Body of pancreas (tissue), 4 donors: ENCODE measurements at regions not wholly inside any gene's neighbourhood (a gene's known extent, or its start where the extent isn't known, plus 50 kb on each side); places are given as distances from the start of the nearest gene placed in this dataset.

Source experiments
- CTCF ChIP-seq, 7 experiments: fragments of 450-650 bp in 4 of 7; fragments of 200-600 bp in 3 of 7; sonication (generic) in 3 of 7; IDR thresholded peaks; one replicate each; pipeline ENCODE4 v1.5.1; 2016 to 2019; ENCODE audit warnings: antibody characterized with exemption in 7 of 7
- POLR2A ChIP-seq, 3 donors: fragments of 450-650 bp; IDR thresholded peaks; one replicate each; pipeline ENCODE4 v1.6.1; 2016; ENCODE audit warnings: antibody characterized with exemption in 3 of 3, mild to moderate bottlenecking in 2 of 3

GRCh38 chr1:218521414-218522169 is 176.5 kb downstream of the TGFB2 start:
- TF ChIP-seq CTCF (IDR thresholded peaks at IDR 0.05) (peak in 6 of 7 experiments; percentile 26 to 53 (median 47)), POLR2A (IDR thresholded peaks at IDR 0.05) (no peak)
